ENCODE measurements at regions not wholly inside any gene's neighbourhood (a gene's known extent, or its start where the extent isn't known, plus 50 kb on each side); places are given as distances from the start of the nearest gene placed in this dataset.

GRCh38 chr3:193780810-193781478, 187.9 kb downstream of the OPA1 start:
- peaks cover 9% of the 10 kb centered on the region for H3K27me3 ChIP-seq (ENCODE audit: control insufficient read depth, insufficient read depth, low read length)
- FAIRE-seq (no peak), DNase-seq (ENCODE audit: low read depth) (peak; percentile 87)
- H3K36me3 ChIP-seq (ENCODE audit: control insufficient read depth, insufficient read depth, low read length), result no peaks in the 10 kb centered on the region
- peak; percentile 92 for TF ChIP-seq CTCF (IDR thresholded peaks at IDR 0.05; ENCODE audit: insufficient read depth, low read length, severe bottlenecking)
- no peak overlapping the region for H3K4me3 ChIP-seq (ENCODE audit: low read depth, low read length)

- Histone ChIP-seq H3K36me3 (ENCODE audit: control insufficient read depth, insufficient read depth, low read length) (no peaks in the 10 kb centered on the region), H3K27me3 (ENCODE audit: control insufficient read depth, insufficient read depth, low read length) (peaks cover 9% of the 10 kb centered on the region), H3K4me3 (ENCODE audit: low read depth, low read length) (no peak overlapping the region)
- FAIRE-seq, result no peak
- peak; percentile 87 for DNase-seq (ENCODE audit: low read depth)
- peak; percentile 21 for TF ChIP-seq CTCF (IDR thresholded peaks at IDR 0.05; ENCODE audit: insufficient read depth, low read length, severe bottlenecking)
Measured at GRCh38 chr3:193782276-193782647, 189.3 kb downstream of the OPA1 start.

GRCh38 chr3:193782747-193783146, 189.7 kb downstream of the OPA1 start:
- Histone ChIP-seq H3K36me3 (ENCODE audit: control insufficient read depth, insufficient read depth, low read length) (no peaks in the 10 kb centered on the region), H3K27me3 (ENCODE audit: control insufficient read depth, insufficient read depth, low read length) (peaks cover 9% of the 10 kb centered on the region), H3K4me3 (ENCODE audit: low read depth, low read length) (no peak overlapping the region)
- no peak for FAIRE-seq
- no peak for TF ChIP-seq CTCF (IDR thresholded peaks at IDR 0.05; ENCODE audit: insufficient read depth, low read length, severe bottlenecking)
- DNase-seq (ENCODE audit: low read depth), result peak; percentile 13

GRCh38 chr3:193783166-193783896, 190.3 kb downstream of the OPA1 start:
- peak; percentile 62 for DNase-seq (ENCODE audit: low read depth)

GRCh38 chr3:193784822-193785221, 191.8 kb downstream of the OPA1 start:
- no peak overlapping the region for H3K4me3 ChIP-seq (ENCODE audit: low read depth, low read length)
- H3K27me3 ChIP-seq (ENCODE audit: control insufficient read depth, insufficient read depth, low read length), result peaks cover 2% of the 10 kb centered on the region
- no peaks in the 10 kb centered on the region for H3K36me3 ChIP-seq (ENCODE audit: control insufficient read depth, insufficient read depth, low read length)
- no peak for DNase-seq (ENCODE audit: low read depth)
- TF ChIP-seq CTCF (IDR thresholded peaks at IDR 0.05; ENCODE audit: insufficient read depth, low read length, severe bottlenecking), result no peak
- no peak for FAIRE-seq

More at GRCh38 chr3:193783166-193783896, 190.3 kb downstream of the OPA1 start:
- no peak for TF ChIP-seq CTCF (IDR thresholded peaks at IDR 0.05; ENCODE audit: insufficient read depth, low read length, severe bottlenecking)
- H3K4me3 ChIP-seq (ENCODE audit: low read depth, low read length), result no peak overlapping the region
- peaks cover 9% of the 10 kb centered on the region for H3K27me3 ChIP-seq (ENCODE audit: control insufficient read depth, insufficient read depth, low read length)
- no peak for FAIRE-seq
- no peaks in the 10 kb centered on the region for H3K36me3 ChIP-seq (ENCODE audit: control insufficient read depth, insufficient read depth, low read length)

All from bronchial epithelial cell (primary cell).